Putamen (tissue), 1 donor: ENCODE measurements at regions not wholly inside any gene's neighbourhood (a gene's known extent, or its start where the extent isn't known, plus 50 kb on each side); places are given as distances from the start of the nearest gene placed in this dataset.

Experiments
- DNase-seq: peaks from one replicate; pipeline ENCODE4 v3.0.0-alpha.2; 2016; ENCODE audit warnings: low spot score

GRCh38 chr6:98717322-98717877, 117.0 kb upstream of the POU3F2 start:
- DNase-seq: no peak

- DNase-seq: no peak
Measured at GRCh38 chr6:98717988-98718387, 116.4 kb upstream of the POU3F2 start.

GRCh38 chr6:98724537-98724936, 109.8 kb upstream of the POU3F2 start:
- no peak for DNase-seq

- no peak for DNase-seq
Measured at GRCh38 chr6:98747273-98747672, 87.1 kb upstream of the POU3F2 start.

- DNase-seq: no peak
Measured at GRCh38 chr6:98747960-98748359, 86.4 kb upstream of the POU3F2 start.

GRCh38 chr6:98759459-98759858, 74.9 kb upstream of the POU3F2 start:
- no peak for DNase-seq

- DNase-seq: no peak
Measured at GRCh38 chr6:98764373-98764911, 69.9 kb upstream of the POU3F2 start.

GRCh38 chr6:98769546-98769945, 64.8 kb upstream of the POU3F2 start:
- DNase-seq: no peak

GRCh38 chr6:98775205-98775604, 59.2 kb upstream of the POU3F2 start:
- no peak for DNase-seq

- DNase-seq: no peak
Measured at GRCh38 chr6:98777762-98778161, 56.6 kb upstream of the POU3F2 start.

- DNase-seq: no peak
Measured at GRCh38 chr6:98779618-98780017, 54.8 kb upstream of the POU3F2 start.

GRCh38 chr6:98782772-98783171, 51.6 kb upstream of the POU3F2 start:
- no peak for DNase-seq

GRCh38 chr6:98783578-98783977, 50.8 kb upstream of the POU3F2 start:
- no peak for DNase-seq
